Sigmoid colon (tissue), 4 donors: ENCODE measurements at regions not wholly inside any gene's neighbourhood (a gene's known extent, or its start where the extent isn't known, plus 50 kb on each side); places are given as distances from the start of the nearest gene placed in this dataset.

Experiments used
- EP300 ChIP-seq, 4 donors: sonication (generic); formaldehyde crosslinking; IDR thresholded peaks; one replicate each; pipeline ENCODE4 v1.6.1; 2017; ENCODE audit warnings: antibody characterized with exemption in 4 of 4
- TF ChIP-seq, protein P1 (sequence below), 4 experiments: fragments of 450-650 bp in 3 of 4; fragments of 200-600 bp in 1 of 4; IDR thresholded peaks; one replicate each; pipeline ENCODE4 v1.5.1; 2016 to 2019; ENCODE audit warnings: antibody characterized with exemption in 4 of 4, mild to moderate bottlenecking in 3 of 4, moderate library complexity in 2 of 4

DNA sequence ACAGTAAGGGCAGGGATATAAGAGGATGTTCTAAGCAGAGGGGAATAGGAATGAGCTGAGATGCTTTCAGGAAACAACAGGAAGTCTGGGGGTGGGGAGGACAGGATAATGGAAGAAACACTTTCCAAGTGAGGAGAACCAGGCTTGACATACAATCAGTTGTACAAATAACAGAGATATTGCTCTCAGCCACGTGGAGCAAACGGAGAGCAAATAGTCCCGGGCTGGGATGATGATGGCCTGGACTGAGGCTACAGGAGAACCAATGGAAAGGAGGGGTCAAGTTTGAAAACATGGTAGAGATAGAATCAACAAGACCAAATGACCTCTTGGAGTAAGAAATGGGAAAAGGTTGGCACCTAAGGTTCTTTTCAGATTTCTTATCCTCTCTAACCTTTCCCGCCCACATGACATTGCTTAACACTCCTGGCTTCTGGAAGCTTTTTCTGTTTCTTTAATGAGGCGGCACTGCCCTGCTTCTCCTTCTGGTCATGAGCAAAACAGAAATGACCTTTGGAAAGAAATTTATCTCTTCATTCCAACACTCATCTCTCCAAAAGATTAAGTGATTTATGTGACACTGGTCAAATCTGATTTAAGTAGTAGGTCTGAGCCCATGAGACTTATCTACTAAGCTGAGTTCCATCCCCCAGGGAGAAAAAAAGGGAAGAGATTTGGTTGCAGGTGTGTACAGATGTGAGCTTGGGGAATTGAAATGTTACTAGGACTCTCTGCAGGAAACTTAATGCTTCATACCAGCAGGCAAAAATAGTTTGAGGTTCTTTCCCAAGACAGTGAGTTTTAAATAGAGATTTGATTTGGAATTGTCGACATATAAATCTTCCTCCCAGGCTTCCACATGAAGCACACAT, 442.9 kb upstream of the HNRNPA3 start:
- no peak for TF ChIP-seq EP300 (IDR thresholded peaks at IDR 0.05)
- TF ChIP-seq, protein P1, sequence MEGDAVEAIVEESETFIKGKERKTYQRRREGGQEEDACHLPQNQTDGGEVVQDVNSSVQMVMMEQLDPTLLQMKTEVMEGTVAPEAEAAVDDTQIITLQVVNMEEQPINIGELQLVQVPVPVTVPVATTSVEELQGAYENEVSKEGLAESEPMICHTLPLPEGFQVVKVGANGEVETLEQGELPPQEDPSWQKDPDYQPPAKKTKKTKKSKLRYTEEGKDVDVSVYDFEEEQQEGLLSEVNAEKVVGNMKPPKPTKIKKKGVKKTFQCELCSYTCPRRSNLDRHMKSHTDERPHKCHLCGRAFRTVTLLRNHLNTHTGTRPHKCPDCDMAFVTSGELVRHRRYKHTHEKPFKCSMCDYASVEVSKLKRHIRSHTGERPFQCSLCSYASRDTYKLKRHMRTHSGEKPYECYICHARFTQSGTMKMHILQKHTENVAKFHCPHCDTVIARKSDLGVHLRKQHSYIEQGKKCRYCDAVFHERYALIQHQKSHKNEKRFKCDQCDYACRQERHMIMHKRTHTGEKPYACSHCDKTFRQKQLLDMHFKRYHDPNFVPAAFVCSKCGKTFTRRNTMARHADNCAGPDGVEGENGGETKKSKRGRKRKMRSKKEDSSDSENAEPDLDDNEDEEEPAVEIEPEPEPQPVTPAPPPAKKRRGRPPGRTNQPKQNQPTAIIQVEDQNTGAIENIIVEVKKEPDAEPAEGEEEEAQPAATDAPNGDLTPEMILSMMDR (IDR thresholded peaks at IDR 0.05): no peak
